NCI-H1105 treated with DMSO at 0.1 percent for 48 hours (cell line): ENCODE measurements at regions not wholly inside any gene's neighbourhood (a gene's known extent, or its start where the extent isn't known, plus 50 kb on each side); places are given as distances from the start of the nearest gene placed in this dataset.
"Not testable (repeated sequence)": the region's sequence is repeated elsewhere in the genome, so short reads cannot be mapped to it uniquely, and the experiment has no call there.

Experiments used
- DNase-seq: peaks from one replicate; lab custom pipeline; 2025; lab: John Stamatoyannopoulos, UW

DNA sequence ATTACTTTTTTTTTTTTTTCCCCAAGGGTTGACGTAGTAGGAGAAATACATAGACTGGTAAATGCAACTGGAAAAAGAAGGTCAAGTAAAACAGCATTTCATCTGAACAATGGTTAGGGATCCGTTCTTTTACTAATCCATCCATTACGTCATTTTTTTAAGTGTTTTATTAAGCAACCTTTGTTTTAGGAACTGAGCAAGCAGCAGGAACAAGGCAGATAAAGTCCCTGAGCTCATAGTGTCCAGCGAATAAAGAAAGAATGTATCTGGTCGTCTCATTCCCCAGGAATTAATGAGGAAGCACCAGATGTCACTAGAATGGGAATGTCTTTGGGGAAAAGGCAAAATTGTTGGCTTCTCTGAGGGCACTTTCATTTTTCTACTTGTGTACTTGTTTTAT is 842.4 kb downstream of the TDRD15 start:
- no peak for DNase-seq

DNA sequence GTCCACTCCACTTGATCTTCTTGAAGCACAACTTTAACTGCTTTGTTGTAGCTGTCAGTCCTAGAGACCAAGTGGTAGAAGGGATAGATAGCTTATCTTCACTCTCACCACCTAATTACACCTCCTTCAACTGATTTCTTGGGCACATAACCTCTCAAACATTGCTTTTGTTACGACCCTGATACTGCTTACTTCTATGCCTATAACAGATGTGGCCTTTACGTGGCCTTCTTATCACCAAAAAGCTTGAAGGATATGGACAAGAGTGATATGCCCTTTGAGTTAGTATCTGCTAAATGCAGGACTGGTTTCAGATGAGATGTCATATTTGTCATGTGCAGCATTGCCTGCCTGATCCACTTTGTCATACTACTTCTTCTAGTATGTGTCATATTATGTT is 847.2 kb downstream of the TDRD15 start:
- DNase-seq: no peak

- no peak for DNase-seq
Measured at GRCh38 chr2:21972586-21972985, 848.8 kb downstream of the TDRD15 start.

DNA sequence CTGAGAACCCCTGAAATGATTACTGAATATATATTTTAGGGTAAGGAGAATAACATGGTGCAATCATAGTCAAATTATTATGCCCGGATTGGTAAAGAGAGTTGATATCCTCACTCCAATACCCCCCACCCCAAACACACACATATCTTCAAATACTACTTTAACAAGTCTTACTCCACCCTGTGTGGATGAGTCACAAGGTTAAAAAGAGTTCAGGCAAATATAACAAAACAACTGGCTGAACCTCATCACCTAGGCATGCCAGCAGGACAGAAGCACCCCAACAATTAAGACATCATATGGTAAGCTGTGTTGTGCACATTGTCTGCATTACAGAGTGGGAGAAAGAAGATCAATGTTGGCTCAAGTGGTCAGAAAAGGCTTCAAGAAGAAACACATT is 857.4 kb downstream of the TDRD15 start:
- no peak for DNase-seq

- no peak for DNase-seq
Measured at GRCh38 chr2:21993002-21993401, 869.2 kb downstream of the TDRD15 start.

GRCh38 chr2:21996339-21996738 is 872.6 kb downstream of the TDRD15 start:
- no peak for DNase-seq

GRCh38 chr2:21999522-21999921 is 875.8 kb downstream of the TDRD15 start:
- no peak for DNase-seq

DNA sequence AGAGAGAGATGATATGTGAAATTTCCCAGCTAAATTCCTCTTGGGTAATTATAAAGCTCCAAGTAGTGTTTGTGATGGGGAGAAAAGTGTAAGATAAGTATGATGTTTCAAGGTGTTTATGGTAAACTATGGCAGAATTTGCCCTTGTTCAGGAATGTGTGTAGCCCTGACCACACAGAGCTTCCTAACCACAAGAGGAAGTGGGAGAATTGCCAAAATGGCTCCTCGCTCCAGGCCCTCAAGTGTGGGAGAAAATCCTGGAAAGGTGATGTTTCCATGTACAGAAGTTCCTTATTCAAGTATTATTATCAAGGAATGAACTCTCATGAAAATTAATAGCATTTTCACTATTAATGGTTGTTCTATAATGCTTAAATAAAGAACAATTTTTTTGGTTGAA is 878.3 kb downstream of the TDRD15 start:
- DNase-seq: no peak

GRCh38 chr2:22003270-22003669 is 879.5 kb downstream of the TDRD15 start:
- no peak for DNase-seq

DNA sequence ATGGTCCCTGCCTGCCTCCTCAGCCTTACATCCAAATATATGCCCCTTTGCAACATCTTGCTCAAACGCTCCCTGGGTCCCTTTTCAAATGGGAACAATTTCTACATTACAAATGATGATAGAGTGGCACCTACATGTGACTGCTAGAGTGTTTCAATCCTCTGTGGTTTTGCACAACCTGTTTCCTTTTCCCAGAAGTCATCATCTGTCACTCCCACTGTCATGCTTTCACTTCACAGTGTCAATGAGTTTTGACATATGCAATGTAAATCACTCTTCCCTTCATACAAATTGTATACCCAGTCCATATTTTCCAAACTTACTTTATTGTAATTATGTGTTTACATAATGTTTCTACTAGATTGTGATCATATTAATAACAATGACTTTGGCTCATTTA is 887.3 kb downstream of the TDRD15 start:
- no peak for DNase-seq

- DNase-seq: no peak
Measured at GRCh38 chr2:22020091-22020742, 896.4 kb downstream of the TDRD15 start.

- no peak for DNase-seq
Measured at GRCh38 chr2:22027345-22028005, 903.7 kb downstream of the TDRD15 start.

- DNase-seq: no peak
Measured at GRCh38 chr2:22035361-22035830, 911.6 kb downstream of the TDRD15 start.

- no peak for DNase-seq
Measured at GRCh38 chr2:22037274-22037673, 913.5 kb downstream of the TDRD15 start.

DNA sequence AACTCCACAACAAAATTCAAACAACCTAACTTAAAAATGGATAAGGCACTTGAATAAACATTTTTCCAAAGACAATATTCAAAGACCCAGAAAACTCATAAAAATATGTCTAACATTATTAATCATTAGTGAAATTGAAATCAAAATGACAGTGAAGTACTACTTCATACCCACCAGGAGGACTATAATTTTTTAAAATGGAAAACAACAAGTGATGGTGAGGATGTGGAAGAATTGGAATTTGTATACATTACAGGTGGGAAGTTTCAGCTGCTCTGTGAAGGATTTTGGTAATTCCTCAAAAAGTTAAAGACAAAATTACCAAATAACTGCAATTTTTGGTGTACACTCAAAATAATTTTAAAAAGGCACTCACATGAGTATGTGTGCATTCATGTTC is 920.0 kb downstream of the TDRD15 start:
- DNase-seq: no peak

- DNase-seq: no peak
Measured at GRCh38 chr2:22055784-22056620, 932.2 kb downstream of the TDRD15 start.

- DNase-seq: no peak
Measured at GRCh38 chr2:22056621-22057132, 932.9 kb downstream of the TDRD15 start.

GRCh38 chr2:22062679-22063078 is 938.9 kb downstream of the TDRD15 start:
- DNase-seq: no peak

DNA sequence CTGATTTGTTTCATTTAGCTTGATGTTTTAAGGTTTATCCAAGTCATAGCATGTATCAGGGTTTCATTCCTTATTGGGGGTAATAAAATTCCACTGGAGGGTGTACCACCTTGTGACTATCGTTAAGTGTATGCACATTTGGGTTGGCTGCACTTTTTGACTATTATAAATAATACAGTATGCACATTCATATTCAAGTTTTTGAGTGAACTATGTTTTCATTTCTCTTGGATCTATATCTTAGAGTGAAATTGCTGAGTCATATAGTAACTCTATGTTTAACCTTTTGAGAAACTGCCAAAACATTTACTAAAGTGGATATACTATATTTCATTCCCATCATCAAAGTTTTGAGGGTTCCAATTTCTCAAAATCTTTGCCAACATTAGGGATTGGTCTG is 952.7 kb downstream of the TDRD15 start:
- no peak for DNase-seq

DNA sequence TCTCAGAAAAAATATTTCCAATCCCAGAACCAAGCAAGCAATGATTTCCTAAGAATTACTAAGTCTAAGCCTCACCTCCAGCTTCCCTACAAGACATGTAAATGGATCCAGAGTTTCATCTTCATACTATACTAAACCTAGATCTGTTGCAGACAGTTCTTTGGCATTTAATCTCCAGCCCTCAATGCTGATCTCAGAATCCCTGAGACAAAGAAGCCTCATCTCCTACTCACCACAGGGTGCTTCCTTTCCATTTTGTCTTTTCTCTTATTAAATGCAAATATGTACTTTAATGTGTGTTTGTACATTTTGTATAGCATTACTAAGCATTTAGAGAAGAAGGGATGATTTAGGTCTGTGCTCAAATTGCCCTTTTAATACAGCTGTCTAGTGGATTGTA is 954.9 kb downstream of the TDRD15 start:
- DNase-seq: no peak

DNA sequence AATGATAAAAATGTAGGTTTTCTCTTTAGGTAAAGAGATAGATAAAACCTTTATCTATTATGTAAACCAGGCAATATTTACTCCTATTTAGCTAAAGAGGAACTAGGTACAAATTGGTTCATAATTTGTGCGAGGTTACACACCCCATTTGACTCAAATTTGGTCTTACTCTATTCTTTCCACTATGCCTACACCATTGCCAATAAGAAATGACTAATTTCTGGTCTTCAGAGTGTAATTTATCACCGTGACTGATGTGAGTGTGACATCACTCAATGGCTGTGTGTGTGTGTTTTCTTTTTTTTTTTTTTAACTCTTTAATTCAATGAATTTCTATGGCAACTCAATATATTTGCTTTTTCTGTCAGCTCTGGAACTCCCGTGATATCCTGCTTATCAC is 955.8 kb downstream of the TDRD15 start:
- DNase-seq: no peak

- DNase-seq: no peak
Measured at GRCh38 chr2:22086726-22087125, 963.0 kb downstream of the TDRD15 start.

DNA sequence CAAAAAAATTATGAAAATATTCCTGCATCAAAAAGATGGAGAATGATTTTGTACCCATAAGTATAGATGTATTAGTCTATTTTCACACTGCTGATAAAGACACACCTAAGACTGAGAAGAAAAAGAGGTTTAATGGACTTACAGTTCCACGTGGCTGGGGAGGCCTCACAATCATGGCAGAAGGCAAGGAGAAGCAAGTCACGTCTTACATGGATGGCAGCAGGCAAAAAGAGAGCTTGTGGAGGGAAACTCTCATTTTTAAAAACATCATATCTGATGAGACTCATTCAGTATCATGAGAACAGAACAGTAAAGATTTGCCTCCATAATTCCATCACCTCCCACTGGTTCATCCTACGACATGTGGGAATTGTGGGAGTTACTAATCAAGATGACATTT is 979.8 kb downstream of the TDRD15 start:
- DNase-seq: not testable (repeated sequence)
